Stimulated activated CD8-positive, alpha-beta memory T cell treated with anti-CD3 and anti-CD28 coated beads, Interleukin-7, amount 100 ng/mL, for 4 hours (primary cell): ENCODE measurements at regions not wholly inside any gene's neighbourhood (a gene's known extent, or its start where the extent isn't known, plus 50 kb on each side); places are given as distances from the start of the nearest gene placed in this dataset.
"Not testable (repeated sequence)": the region's sequence is repeated elsewhere in the genome, so short reads cannot be mapped to it uniquely, and the experiment has no call there.

ENCODE experiments used
- DNase-seq, 2 donors: peaks; one replicate each; pipeline ENCODE4 v3.0.0-alpha.2; 2020; ENCODE audit warnings: low read depth in 2 of 2

DNA sequence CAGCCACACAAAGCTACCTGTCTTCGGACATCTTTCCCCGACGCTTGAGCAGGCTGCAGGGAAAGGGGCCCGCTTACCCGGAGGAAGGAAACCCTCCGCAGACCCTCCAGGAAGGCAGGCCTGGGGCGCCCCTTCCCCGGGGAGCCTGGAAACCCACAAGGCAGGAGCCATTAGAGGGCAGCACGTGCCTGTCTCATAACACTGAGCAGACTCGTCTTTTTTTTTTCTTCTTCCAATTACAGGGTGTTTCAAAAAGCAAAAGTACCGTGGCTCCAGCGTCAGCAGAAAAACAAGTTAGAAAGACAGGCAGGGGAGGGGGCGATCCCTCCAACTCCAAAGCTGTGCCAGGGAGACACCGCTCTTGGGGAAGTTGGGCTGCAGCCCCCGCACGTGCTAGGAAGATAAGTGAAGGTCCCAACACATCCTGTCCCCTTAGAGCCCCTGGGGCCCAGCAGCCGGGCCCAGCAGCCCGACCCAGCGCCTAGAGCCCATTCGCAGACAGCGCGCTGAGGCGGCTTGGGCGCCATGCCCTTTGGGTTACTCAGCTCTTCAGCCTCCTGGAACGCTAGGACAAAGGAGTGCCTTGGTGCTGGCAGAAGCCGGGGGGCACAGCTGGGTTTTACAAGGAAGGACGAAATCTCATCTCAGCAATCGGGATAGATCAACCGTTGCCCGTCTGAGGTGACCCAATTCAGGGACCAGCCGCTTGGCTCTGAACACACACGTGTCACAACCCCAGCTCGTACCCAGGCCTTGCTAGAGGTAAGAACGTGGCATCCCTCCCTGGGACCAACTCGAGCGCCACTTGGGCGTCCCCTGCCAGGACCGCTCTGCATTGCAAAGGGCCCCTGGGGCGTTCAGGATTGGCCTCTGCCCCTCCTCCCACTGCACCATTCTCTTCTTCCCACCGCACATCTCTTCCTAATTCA, 136.3 kb downstream of the LY86 start:
- peak; percentile 13 to 23 for DNase-seq

DNA sequence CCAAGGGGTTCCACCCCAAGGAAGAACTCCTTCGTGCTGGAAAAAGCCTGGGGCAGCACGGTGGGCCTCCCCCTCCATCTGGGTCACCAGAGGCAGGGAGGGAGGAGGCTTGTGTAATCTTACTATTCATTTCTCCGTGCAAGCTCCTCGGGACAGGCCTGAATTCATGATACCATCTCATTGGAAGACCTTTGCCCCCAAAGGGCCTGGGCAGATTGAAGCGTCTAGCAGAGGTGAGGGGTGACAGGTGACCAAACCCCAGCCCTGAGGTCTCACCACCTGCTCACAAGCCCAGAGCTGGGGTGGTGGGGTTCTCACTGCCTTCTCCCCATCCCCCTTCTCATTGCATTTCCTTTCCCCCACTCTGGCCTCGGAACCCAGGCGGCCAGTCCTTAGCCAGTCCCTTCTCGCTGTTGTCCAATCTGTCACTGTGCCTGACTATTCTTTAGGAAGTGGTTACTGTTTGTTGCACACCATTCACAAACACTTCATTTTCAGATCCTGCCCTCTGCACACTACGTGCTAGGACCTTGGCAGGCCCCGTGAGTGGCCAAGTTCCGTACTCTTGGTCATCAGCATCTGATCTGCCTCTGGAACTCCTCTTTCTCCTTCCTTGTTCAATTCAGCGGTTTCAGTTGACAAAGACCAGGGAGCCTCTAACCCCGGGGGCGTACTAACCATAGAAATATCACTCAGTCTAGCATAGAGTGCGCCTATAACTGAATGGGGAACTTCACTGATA, 137.1 kb downstream of the LY86 start:
- no peak for DNase-seq

GRCh38 chr6:6728169-6728941, 139.8 kb downstream of the LY86 start:
- DNase-seq: no peak

DNA sequence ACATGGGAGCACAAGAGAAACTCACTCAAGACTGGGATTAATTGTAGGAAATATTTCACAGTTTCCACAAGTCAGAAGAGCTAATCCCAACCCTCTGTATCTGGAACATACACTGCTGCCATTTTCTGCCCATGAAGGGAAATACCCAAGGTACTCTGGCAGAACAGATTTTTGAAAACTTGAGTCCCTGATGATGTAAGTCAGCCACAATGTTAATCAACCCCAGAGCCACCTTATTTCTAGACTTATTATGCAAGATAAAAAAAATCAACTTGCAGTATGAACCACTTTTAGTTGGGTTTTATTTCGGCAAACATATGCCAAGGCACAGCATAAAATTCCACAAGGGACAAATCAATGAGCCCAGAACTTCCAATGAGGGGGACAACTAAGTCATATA, 141.5 kb downstream of the LY86 start:
- no peak for DNase-seq

DNA sequence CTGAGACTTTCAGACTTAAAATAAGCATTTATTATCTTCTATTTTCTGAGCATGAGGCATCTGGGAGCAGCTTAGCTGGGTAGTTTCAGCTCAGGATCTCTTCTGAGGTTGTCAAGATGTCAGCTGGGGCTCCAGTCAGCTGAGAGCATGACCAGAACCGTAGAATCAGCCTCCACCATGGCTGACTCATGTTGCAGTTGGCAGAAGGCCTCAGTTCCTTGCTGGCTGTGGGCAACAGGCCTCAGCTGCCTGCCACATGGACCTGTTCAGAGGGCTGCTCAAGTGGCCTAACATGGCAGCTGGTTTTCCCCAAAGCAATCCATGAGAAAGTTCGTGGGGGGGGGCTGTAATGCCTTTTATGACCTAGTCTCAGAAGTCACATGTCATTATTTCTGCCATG, 142.3 kb downstream of the LY86 start:
- no peak for DNase-seq

- no peak for DNase-seq
Observed at GRCh38 chr6:6734479-6735465, 146.3 kb downstream of the LY86 start.

DNA sequence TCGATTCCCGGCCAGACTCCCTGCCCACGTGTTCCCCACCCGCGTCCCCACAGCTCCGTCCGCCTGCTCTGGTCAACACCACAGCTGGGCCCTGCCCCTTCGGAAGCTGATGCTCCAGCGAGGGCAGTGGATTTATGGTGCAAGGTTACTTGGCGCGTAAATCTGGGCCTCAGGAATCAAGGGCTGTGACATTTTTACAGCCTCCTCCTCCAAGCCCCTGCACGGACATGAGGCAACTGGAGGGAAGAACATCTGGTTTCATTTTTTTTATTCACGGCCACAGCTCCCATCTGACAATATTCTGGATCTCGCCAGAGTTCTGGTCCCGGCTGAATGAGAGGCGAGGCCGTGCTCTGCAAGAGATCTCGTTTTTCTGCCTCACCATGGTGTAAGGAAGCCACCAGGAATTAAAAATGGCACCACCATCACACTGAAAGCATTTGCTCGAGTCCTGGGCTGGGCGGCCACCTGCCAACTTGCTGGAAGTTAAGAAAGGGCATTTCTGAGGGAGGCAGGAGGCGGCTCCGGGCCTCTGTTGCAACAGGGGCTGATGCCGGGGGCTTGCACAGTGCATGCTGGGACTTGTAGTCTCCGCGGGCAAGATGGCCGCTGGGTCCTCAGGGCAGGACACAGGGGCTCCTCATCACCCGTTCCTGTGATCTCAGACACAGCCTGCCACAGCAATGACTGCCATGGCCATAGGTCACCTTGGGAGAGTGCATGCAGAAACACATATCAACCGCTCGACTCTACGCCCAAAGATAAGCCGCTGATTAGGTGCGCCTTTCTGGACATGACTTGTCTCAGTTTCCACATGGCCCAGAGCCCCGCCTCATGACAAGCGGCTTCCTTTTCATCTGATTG, 148.5 kb downstream of the LY86 start:
- no peak for DNase-seq

DNA sequence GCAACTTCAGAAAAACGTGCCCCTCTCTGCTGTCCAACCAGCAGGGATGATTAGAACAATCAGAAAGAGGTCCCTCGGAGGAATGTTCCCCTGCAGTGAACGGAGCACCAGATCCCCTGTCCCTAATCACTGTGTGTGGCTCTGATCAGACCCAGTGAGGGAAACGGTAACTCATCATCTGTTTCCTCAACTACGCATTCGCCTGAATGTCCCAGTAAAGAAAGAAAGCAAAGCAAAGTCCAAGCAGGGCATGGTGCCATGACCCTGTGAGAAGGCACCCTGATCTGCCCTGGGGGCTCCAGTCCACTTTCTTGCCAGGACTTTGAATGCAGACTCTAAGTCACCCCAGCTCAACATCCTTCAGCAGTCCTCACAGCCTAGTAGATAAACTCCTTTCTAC, 149.2 kb downstream of the LY86 start:
- DNase-seq: no peak

GRCh38 chr6:6738108-6738507, 149.6 kb downstream of the LY86 start:
- DNase-seq: no peak

GRCh38 chr6:6738922-6739716, 150.6 kb downstream of the LY86 start:
- no peak for DNase-seq

- DNase-seq: no peak
Observed at GRCh38 chr6:6740595-6740994, 152.1 kb downstream of the LY86 start.

- no peak for DNase-seq
Observed at GRCh38 chr6:6741264-6741663, 152.7 kb downstream of the LY86 start.

- DNase-seq: no peak
Observed at GRCh38 chr6:6742535-6742934, 154.0 kb downstream of the LY86 start.

- DNase-seq: no peak
Observed at GRCh38 chr6:6744551-6744950, 156.0 kb downstream of the LY86 start.

DNA sequence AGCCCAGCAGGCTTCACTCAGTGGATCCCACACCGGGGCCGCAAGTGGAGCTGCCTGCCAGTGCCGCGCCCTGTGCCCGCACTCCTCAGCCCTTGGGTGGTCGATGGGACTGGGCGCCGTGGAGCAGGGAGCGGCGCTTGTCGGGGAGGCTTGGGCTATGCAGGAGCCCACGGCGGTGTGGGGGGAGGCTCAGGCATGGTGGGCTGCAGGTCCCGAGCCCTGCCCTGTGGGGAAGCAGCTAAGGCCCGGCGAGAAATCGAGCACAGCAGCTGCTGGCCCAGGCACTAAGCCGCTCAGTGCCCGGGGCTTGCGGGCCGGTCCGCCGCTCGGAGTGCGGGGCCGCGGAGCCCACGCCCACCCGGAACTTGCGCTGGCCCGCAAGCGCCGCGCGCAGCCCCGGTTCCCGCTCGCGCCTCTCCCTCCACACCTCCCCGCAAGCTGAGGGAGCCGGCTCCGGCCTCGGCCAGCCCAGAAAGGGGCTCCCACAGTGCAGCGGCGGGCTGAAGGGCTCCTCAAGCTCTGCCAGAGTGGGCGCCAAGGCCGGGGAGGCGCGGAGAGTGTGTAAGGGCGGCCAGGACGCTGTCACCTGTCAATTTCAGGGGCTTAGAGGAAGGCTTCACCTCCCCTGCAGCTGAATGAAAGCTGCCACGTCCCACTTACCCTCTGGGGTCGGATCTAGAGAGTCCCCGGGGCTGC, 157.3 kb downstream of the LY86 start:
- DNase-seq: not testable (repeated sequence)

DNA sequence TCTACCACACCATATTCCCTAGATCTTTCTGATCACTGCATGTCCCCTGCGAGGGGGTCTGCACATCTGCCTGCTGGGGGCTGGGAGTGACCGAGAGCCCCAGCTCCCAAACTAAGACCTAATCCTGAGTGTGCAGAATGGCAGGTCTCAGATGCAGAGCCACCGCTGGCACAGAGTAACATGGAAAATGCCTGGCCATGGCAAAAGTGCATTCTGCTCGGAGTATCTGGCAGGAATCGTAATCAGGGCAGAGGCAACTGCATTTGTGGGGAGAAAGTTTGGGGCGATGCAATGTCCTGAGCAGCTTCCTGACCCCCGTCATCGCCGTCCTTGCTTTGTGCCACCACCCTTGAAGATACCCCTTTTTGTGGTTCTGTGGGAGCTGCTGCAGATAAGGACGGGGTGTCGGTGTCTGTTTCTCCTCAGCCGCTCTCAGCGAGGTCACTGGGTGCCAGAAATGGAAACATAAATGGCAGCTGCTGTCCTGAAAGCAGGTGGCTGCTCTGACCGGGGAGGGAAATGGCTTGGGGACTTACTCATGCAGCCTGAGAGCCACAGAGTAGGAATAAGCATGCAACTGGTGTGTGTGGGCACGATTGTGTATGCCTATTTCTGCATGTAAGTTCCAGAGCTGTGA, 157.9 kb downstream of the LY86 start:
- no peak for DNase-seq

- no peak for DNase-seq
Observed at GRCh38 chr6:6746970-6747338, 158.4 kb downstream of the LY86 start.

DNA sequence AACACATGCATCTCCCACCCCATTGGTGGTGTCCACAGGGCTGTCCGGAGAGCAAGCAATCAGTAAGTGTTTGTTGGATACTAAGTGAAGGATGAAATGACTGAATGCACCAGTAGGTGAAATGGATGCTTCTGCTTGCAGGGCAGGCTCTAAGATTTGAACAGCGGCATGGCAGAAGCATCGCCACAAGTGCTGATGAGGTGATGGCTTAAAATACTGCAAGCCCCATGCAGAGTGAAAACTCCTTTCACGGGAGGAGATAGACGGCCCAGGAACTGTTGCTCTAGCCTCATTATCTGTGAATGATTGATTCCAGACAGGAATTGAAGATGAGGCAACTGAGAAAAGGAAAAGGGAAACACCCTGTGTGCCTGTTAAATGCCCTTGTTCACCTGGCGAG, 158.9 kb downstream of the LY86 start:
- DNase-seq: no peak
